AG08395 (cell line): ENCODE measurements at regions not wholly inside any gene's neighbourhood (a gene's known extent, or its start where the extent isn't known, plus 50 kb on each side); places are given as distances from the start of the nearest gene placed in this dataset.

Experiments
- DNase-seq: peaks from one replicate; pipeline ENCODE4 v3.0.0; 2012; ENCODE audit warnings: mixed read lengths, low spot score

- DNase-seq, result no peak
These were observed 344.4 kb downstream of the CTTN start for GRCh38 chr11:70742553-70743291.

DNA sequence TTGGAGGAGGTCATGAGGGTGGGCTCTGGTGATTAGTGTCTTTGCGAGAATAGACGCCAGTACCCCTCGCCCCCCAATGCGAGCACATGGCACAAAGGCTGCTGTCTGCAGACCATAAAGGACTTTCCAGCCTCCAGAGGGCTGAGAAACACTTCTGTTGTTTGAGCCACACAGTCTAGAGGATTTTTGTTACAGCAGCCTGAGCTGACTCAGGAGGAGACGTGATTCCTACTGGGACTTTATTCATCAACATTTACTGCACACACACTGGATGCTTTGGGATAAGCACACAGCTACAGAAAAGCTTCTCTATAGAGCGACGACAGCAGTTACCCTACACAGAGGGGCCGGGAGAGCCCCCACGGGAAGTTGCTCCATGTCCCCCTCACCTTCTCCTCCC lies 345.0 kb downstream of the CTTN start:
- DNase-seq, result no peak

GRCh38 chr11:70743941-70744351 lies 345.6 kb downstream of the CTTN start:
- no peak for DNase-seq

DNA sequence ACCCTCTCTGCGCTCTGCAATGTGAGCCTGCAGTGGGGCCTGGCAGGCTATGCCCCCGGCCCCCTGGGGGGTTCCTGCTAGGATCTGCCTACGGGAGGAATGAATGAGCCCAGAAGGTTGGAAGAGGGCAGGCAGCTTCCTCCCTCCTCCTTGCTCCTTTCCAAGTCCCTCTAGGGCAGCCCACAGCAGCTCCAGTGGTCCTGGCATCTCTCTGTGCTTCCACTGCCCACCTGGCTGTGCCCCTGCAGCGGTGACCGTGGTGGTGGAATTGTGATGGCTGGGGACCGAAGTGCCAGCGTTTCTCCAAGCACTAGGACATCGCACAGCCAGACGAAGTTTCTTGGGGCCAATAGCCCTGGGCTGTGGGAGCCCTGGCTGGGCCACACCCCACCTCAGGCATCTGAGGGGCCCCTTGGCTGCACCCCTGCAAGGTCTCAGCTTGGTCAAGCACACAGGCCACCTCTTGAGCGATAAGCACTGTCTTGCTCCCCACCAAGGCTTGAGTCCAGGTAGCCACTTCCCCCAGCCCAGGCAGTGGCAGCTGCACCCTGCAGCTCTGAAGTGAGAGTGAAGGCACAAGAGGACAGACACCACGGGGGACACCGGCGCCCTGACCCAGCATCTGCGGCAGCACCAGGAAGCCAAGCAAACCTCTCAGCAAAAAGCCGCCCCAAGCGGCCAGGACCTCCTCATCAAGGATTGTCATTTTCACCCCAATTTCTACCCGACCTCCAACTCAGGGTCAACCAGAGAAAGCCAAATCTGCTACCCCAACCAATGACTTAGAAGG lies 346.3 kb downstream of the CTTN start:
- no peak for DNase-seq

GRCh38 chr11:70745451-70745850 lies 347.1 kb downstream of the CTTN start:
- no peak for DNase-seq

GRCh38 chr11:70745941-70746340 lies 347.6 kb downstream of the CTTN start:
- no peak for DNase-seq

DNA sequence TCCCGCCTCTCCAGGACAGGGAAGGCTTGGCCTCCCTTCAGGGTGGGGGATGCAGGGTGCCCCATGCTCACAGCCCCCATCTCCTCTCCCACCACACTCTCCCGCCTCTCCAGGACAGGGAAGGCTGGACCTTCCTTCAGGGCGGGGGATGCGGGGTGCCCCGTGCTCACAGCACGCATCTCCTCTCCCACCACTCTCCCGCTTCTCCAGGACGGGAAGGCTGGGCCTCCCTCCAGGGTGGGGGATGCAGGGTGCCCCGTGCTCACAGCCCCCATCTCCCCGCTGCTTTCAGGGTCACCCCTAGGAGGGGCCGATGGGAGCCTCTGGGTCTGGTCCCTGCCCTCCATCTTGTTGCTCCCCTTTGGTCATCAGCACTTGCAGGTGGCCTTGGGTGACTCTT lies 348.0 kb downstream of the CTTN start:
- DNase-seq, result no peak

DNA sequence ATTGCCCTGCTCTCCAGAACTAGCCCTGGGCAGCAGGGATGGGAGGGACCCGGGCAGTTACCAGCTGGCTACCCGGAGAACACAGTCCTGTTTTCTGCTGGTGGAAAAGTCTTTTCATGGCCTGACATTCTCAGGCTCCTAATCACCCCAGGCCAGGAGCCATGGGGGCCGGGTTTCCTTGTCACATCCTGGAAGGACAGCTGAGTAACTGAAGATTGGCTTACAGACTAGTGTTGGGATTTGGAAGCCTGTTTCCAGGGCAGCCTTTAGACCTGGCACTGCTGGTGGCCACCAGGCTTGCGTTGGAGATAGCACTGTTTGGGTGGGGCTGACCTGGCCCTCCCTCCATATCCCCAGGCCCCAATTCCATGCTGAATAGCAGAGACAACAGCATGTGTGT lies 349.0 kb downstream of the CTTN start:
- DNase-seq, result no peak

DNA sequence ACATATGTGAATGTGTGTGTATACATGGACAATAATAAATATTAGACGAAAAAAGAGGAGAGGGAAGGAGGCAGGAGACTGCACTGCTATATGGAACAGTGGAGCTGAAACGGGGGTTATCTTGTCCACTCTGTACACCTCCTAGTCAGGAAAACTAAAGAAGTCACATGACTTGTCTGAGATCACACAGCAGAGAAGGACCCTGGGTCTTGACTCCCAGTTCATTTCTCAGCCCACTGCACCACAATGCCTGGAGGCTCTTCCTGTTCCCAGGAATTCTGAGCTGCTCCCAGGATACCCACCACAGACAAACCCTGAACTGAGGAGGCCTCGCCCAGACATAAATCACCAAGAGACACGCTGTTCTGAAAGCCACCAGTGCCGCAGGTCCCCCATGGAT lies 349.6 kb downstream of the CTTN start:
- DNase-seq, result no peak

- no peak for DNase-seq
These were observed 352.9 kb downstream of the CTTN start for GRCh38 chr11:70751142-70751734.

DNA sequence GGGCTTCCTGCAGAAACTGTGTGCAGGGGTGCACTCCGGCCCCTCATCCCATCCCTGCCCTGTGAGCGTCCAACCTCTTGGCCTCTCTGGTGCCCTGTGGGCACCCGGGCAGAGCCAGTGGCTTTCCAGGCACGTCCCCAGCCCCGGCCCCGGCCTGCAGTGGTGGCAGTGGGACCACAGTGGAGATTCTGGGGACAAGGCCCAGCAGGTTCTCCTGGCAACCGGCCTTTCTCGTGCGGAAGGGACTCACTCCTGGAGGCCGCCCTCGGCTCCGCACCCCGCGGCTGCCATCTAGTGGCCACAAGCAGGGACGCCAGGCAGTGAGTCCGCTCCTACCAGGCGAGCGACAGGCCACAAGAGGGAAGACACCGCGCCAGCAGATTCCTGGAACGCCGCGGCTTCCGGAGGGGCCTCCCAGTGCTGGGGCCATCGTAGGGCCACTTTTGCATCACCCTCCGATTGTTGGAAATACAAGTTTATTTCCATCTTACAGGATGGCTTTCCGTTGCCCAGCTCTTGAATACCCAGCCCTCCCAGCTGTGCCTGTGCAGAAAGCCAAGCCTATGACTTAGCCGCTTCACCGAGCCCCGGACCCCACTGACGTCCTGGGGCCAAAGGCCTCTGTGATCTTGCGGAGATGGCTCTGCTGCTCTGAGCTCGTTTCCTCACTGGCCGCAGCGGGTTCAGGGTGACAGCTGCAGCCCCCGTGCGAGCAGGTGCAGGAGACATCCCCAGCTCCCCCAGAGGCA lies 357.3 kb downstream of the CTTN start:
- DNase-seq, result peak; percentile 94

- DNase-seq, result no peak
These were observed 358.0 kb downstream of the CTTN start for GRCh38 chr11:70756341-70756740.

GRCh38 chr11:70756756-70757155 lies 358.4 kb downstream of the CTTN start:
- DNase-seq, result no peak

- DNase-seq, result no peak
These were observed 358.9 kb downstream of the CTTN start for GRCh38 chr11:70757241-70757640.

DNA sequence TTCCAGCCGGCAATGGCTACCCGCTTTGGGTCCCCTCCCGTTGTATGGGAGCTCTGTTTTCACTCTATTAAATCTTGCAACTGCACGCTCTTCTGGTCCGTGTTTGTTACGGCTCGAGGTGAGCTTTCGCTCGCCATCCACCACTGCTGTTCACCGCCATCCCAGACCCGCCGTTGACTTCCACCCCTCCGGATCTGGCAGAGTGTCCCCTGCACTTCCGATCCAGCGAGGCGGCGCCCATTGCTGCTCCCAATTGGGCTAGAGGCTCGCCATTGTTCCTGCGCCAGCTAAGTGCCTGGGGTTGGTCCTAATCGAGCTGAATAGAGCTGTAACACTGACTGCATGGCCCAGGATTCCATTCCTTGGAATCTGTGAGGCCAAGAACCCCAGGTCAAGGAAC lies 359.9 kb downstream of the CTTN start:
- no peak for DNase-seq

GRCh38 chr11:70759846-70760245 lies 361.5 kb downstream of the CTTN start:
- no peak for DNase-seq

GRCh38 chr11:70760416-70761020 lies 362.2 kb downstream of the CTTN start:
- DNase-seq, result no peak

GRCh38 chr11:70761094-70761907 lies 363.0 kb downstream of the CTTN start:
- DNase-seq, result no peak

DNA sequence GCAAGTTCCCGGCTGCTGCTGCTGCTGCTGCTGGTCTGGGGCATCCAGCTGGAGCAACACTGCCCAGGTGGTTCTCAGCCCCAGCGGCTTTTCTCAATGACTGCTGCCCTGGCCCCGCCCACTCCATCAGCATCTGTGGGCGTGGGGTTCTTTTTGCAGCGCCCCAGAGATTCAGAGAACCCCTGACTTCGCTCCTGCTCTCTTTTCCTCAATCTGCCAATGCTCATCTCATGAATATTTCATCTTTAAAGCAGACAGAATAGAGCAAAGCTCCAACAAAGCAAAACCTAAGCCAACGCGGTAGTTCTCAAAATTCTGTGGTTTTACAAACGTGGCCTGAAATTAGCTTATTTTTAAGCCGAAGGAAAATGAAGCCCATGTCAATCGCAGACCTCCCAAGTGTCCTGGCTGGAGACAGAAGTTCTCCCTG lies 363.6 kb downstream of the CTTN start:
- no peak for DNase-seq

- no peak for DNase-seq
These were observed 364.5 kb downstream of the CTTN start for GRCh38 chr11:70762810-70763209.

DNA sequence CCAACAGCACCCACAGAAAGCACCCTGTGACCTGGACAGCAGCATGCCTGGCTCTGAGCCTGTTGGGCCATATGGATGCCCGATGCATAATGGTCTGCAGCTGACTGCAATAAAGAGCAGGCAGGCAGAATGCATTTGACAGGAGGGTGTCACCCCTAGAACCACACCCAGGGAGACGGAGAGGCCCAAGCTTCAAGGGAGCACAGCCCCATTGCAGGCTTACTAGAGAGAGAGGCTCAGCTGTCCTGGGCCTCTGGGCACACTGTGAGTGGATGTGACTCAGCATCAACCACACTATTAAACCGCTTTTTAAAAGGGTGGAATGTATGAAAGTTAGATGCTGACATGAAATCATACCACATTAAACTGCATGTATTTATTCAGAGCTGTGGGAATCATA lies 365.3 kb downstream of the CTTN start:
- DNase-seq, result peak; percentile 77
